Endothelial cell of umbilical vein (primary cell): ENCODE measurements at regions not wholly inside any gene's neighbourhood (a gene's known extent, or its start where the extent isn't known, plus 50 kb on each side); places are given as distances from the start of the nearest gene placed in this dataset.

Experiments used
- BruUV-seq: library from RNA; stranded (reverse); fragments of 400-500 nt; replicated peaks from 2 replicates; lab custom pipeline; 2021; lab: Mats Ljungman, UMichigan
- CTCF ChIA-PET: fragments of 300-600, 350-600 bp; sonication (Branson Sonifier 250); formaldehyde crosslinking; loops from one replicate; lab custom pipeline; 2021; ENCODE audit warnings: antibody characterized with exemption, inconsistent platforms; lab: Charles Lee
- POLR2A ChIA-PET: fragments of 300-600, 350-600 bp; sonication (Branson Sonifier 250); formaldehyde crosslinking; loops from one replicate; lab custom pipeline; 2021; ENCODE audit warnings: antibody characterized with exemption, inconsistent platforms; lab: Charles Lee
- DNase-seq: peaks from one replicate; pipeline ENCODE4 v3.0.0-alpha.2; 2011; ENCODE audit warnings: low read depth, low spot score
- FAIRE-seq: peaks from 2 replicates; lab custom pipeline; 2011; peaks lifted over from hg19 to GRCh38; lab: Jason Lieb, UNC
- H2AFZ ChIP-seq: 2 replicates; pipeline ENCODE4 v1.6.0; 2012; ENCODE audit warnings: low read depth, low read length, control low read depth, inconsistent platforms
- H3K27ac ChIP-seq: 2 replicates; pipeline ENCODE4 v1.5.1; 2011; ENCODE audit warnings: low read depth, mild to moderate bottlenecking, control low read depth, low read length, moderate library complexity; ENCODE audit not compliant: insufficient read depth
- H3K27me3 ChIP-seq, 2 experiments: 2 replicates each; pipeline versions ENCODE4 v1.6.0 to v1.6.1; 2011; ENCODE audit warnings: low read length in 2 of 2, mixed read lengths in 1 of 2; ENCODE audit not compliant: control insufficient read depth in 2 of 2, insufficient read depth in 2 of 2
- H3K36me3 ChIP-seq, 2 experiments: 2 replicates in 1 of 2; 3 replicates in 1 of 2; pipeline ENCODE4 v1.5.1; 2011; ENCODE audit warnings: low read length in 2 of 2, mild to moderate bottlenecking in 1 of 2, moderate library complexity in 1 of 2; ENCODE audit not compliant: control insufficient read depth in 2 of 2, insufficient read depth in 2 of 2; ENCODE audit errors: extremely low read depth in 1 of 2
- H3K4me1 ChIP-seq: 3 replicates; pipeline ENCODE4 v1.5.1; 2011; ENCODE audit warnings: mild to moderate bottlenecking, low read length; ENCODE audit not compliant: control insufficient read depth, insufficient read depth; ENCODE audit errors: extremely low read depth
- H3K4me2 ChIP-seq: 2 replicates; pipeline ENCODE4 v1.6.1; 2011; ENCODE audit warnings: low read length, control low read depth, mixed read lengths; ENCODE audit not compliant: insufficient read depth
- H3K4me3 ChIP-seq, 3 experiments: fragments of 200-600 bp in 1 of 3; sonication (generic), shearing (Covaris generic) in 1 of 3; replicated peaks in 1 of 3; 2 replicates each; pipeline ENCODE4 v1.5.1; 2011 to 2016; ENCODE audit warnings: control low read depth in 3 of 3, low read length in 3 of 3, mild to moderate bottlenecking in 2 of 3, inconsistent platforms in 1 of 3, low read depth in 1 of 3, moderate library complexity in 1 of 3; ENCODE audit not compliant: insufficient read depth in 1 of 3
- H3K79me2 ChIP-seq: 2 replicates; pipeline ENCODE4 v1.6.0; 2012; ENCODE audit warnings: low read length, inconsistent platforms; ENCODE audit not compliant: control insufficient read depth, insufficient read depth
- H3K9ac ChIP-seq: replicated peaks from 2 replicates; pipeline ENCODE3; 2011; ENCODE audit warnings: low read length, control low read depth; ENCODE audit not compliant: insufficient read depth; ENCODE audit errors: extremely low read depth
- H3K9me1 ChIP-seq: replicated peaks from 3 replicates; pipeline ENCODE4 v1.6.0; 2011; ENCODE audit warnings: mild to moderate bottlenecking, low read length; ENCODE audit not compliant: control insufficient read depth, insufficient read depth; ENCODE audit errors: extremely low read depth
- H3K9me3 ChIP-seq: replicated peaks from 2 replicates; pipeline ENCODE4 v1.5.1; 2012; ENCODE audit warnings: low read length, inconsistent platforms; ENCODE audit not compliant: control insufficient read depth, insufficient read depth
- H4K20me1 ChIP-seq: replicated peaks from 2 replicates; pipeline ENCODE3; 2011; ENCODE audit warnings: mild to moderate bottlenecking, low read length; ENCODE audit not compliant: control insufficient read depth, insufficient read depth; ENCODE audit errors: extremely low read depth
- CTCF ChIP-seq, 2 donors: IDR thresholded peaks; 1 replicate in 1 of 2; 2 replicates in 1 of 2; pipeline ENCODE4 v1.5.1; 2011; ENCODE audit warnings: low read length in 2 of 2, mild to moderate bottlenecking in 2 of 2, moderate library complexity in 2 of 2, control low read depth in 1 of 2, inconsistent platforms in 1 of 2, low read depth in 1 of 2; ENCODE audit not compliant: insufficient read depth in 1 of 2; ENCODE audit errors: extremely low read depth in 1 of 2
- EZH2 ChIP-seq: IDR thresholded peaks from 2 replicates; pipeline ENCODE4 v1.6.1; 2012; ENCODE audit warnings: borderline replicate concordance, low read depth, mild to moderate bottlenecking, moderate library complexity, low read length, inconsistent platforms; ENCODE audit not compliant: severe bottlenecking
- FOS ChIP-seq: IDR thresholded peaks from 2 replicates; pipeline ENCODE4 v1.6.1; 2011; ENCODE audit warnings: mild to moderate bottlenecking, low read length, moderate library complexity, borderline replicate concordance; ENCODE audit not compliant: insufficient read depth
- GATA2 ChIP-seq: IDR thresholded peaks from 2 replicates; pipeline ENCODE4 v1.7.0; 2011; ENCODE audit warnings: low read depth, mild to moderate bottlenecking, moderate library complexity, mixed read lengths, low read length; ENCODE audit not compliant: insufficient read length, insufficient read depth
- JUN ChIP-seq: IDR thresholded peaks from 2 replicates; pipeline ENCODE4 v1.6.1; 2011; ENCODE audit warnings: borderline replicate concordance, low read depth; ENCODE audit not compliant: insufficient read length, insufficient read depth
- MAX ChIP-seq: IDR thresholded peaks from 2 replicates; pipeline ENCODE4 v1.6.1; 2011; ENCODE audit not compliant: insufficient read depth, insufficient read length
- MYC ChIP-seq: IDR thresholded peaks from one replicate; pipeline ENCODE4 v1.6.1; 2011; ENCODE audit warnings: mild to moderate bottlenecking, low read depth, low read length
- POLR2A ChIP-seq: IDR thresholded peaks from 2 replicates; pipeline ENCODE4 v1.6.1; 2012; ENCODE audit warnings: low read depth, mild to moderate bottlenecking, control low read depth, low read length
- POLR2AphosphoS5 ChIP-seq: IDR thresholded peaks from 2 replicates; pipeline ENCODE4 v1.6.1; 2012; ENCODE audit warnings: low read depth, mild to moderate bottlenecking, control low read depth, low read length, moderate library complexity; ENCODE audit not compliant: insufficient read depth
- dilution Hi-C: fragments of 300-500 bp; cut with MboI; formaldehyde crosslinking; loops from one replicate; pipeline ENCODE4 v1.15.0; 2019; ENCODE audit warnings: low sequenced_read_pairs; ENCODE audit not compliant: extremely low pct_ligation_motif_present
- intact Hi-C: fragments of 100-400 bp; cut with micrococcal nuclease; formaldehyde crosslinking; loops from one replicate; pipeline ENCODE4 v1.10.0; 2022

- Histone ChIP-seq H3K36me3 (no peaks in the 10 kb centered on the region), H3K4me1 (no peaks in the 10 kb centered on the region), H4K20me1 (no peaks in the 10 kb centered on the region), H3K4me3 (no peak overlapping the region), H2AFZ (no peak overlapping the region), H3K27ac (no peak overlapping the region), H3K9me3 (no peaks in the 10 kb centered on the region), H3K79me2 (no peaks in the 10 kb centered on the region), H3K4me2 (no peak overlapping the region), H3K9me1 (no peaks in the 10 kb centered on the region), H3K9ac (no peak overlapping the region), H3K27me3 (no peaks in the 10 kb centered on the region)
- BruUV-seq: no TSS peak
- POLR2A ChIA-PET: no interaction called here
- TF ChIP-seq FOS: no peak
- TF ChIP-seq POLR2AphosphoS5: no peak
- TF ChIP-seq CTCF (IDR thresholded peaks at IDR 0.05; ENCODE audit: extremely low read depth in 1 of 2, insufficient read depth in 1 of 2, low read depth in 1 of 2, low read length in 2 of 2): no peak
- TF ChIP-seq JUN: no peak
- no peak for TF ChIP-seq POLR2A
- TF ChIP-seq MAX: no peak
- no peak for TF ChIP-seq MYC
- TF ChIP-seq GATA2: no peak
- no peak for TF ChIP-seq EZH2
- dilution Hi-C loops: no loop called here
- intact Hi-C loops: no loop called here
- CTCF ChIA-PET: no interaction called here
- FAIRE-seq: no peak
- no peak for DNase-seq
These were observed 1584.3 kb upstream of the RAG2 start for GRCh38 chr11:38182126-38182866.
